Keratinocyte (primary cell): ENCODE measurements at regions not wholly inside any gene's neighbourhood (a gene's known extent, or its start where the extent isn't known, plus 50 kb on each side); places are given as distances from the start of the nearest gene placed in this dataset.

Source experiments
- DNase-seq: peaks from one replicate; pipeline ENCODE4 v3.0.0-alpha.2; 2011; ENCODE audit warnings: low read depth, missing footprints, low spot score
- FAIRE-seq: peaks from 2 replicates; lab custom pipeline; 2011; peaks lifted over from hg19 to GRCh38; lab: Jason Lieb, UNC
- H2AFZ ChIP-seq: 2 replicates; pipeline ENCODE4 v1.6.0; 2012; ENCODE audit warnings: low read length, control low read depth, inconsistent platforms; ENCODE audit not compliant: control insufficient read depth
- H3K27ac ChIP-seq: 2 replicates; pipeline ENCODE4 v1.5.1; 2011; ENCODE audit warnings: low read length; ENCODE audit not compliant: control insufficient read depth, insufficient read depth
- H3K27me3 ChIP-seq: 3 replicates; pipeline ENCODE4 v1.6.0; 2011; ENCODE audit warnings: low read length; ENCODE audit not compliant: control insufficient read depth, insufficient read depth; ENCODE audit errors: extremely low read depth
- H3K36me3 ChIP-seq, 2 experiments: 2 replicates in 1 of 2; 3 replicates in 1 of 2; pipeline ENCODE4 v1.5.1; 2011; ENCODE audit warnings: low read length in 2 of 2, mild to moderate bottlenecking in 1 of 2; ENCODE audit not compliant: control insufficient read depth in 2 of 2, insufficient read depth in 2 of 2; ENCODE audit errors: extremely low read depth in 1 of 2
- H3K4me1 ChIP-seq: 3 replicates; pipeline ENCODE4 v1.5.1; 2011; ENCODE audit warnings: low read length; ENCODE audit not compliant: control insufficient read depth, insufficient read depth; ENCODE audit errors: extremely low read depth
- H3K4me2 ChIP-seq: 3 replicates; pipeline ENCODE4 v1.6.0; 2011; ENCODE audit warnings: low read depth, low read length; ENCODE audit not compliant: control insufficient read depth, insufficient read depth; ENCODE audit errors: extremely low read depth
- H3K4me3 ChIP-seq, 3 experiments: fragments of 200-600 bp in 1 of 3; sonication (generic) in 1 of 3; 2 replicates in 2 of 3; 3 replicates in 1 of 3; pipeline ENCODE4 v1.5.1; 2011 to 2016; ENCODE audit warnings: low read length in 3 of 3, mild to moderate bottlenecking in 3 of 3, control low read depth in 2 of 3, inconsistent platforms in 1 of 3, low read depth in 1 of 3, mixed read lengths in 1 of 3, mixed run types in 1 of 3, moderate library complexity in 1 of 3; ENCODE audit not compliant: control insufficient read depth in 2 of 3, insufficient read depth in 2 of 3; ENCODE audit errors: extremely low read depth in 1 of 3
- H3K79me2 ChIP-seq: 2 replicates; pipeline ENCODE4 v1.6.0; 2012; ENCODE audit warnings: low read length; ENCODE audit not compliant: control insufficient read depth, insufficient read depth
- H3K9ac ChIP-seq: 3 replicates; pipeline ENCODE4 v1.6.0; 2011; ENCODE audit warnings: low read length; ENCODE audit not compliant: control insufficient read depth, insufficient read depth; ENCODE audit errors: extremely low read depth
- H3K9me1 ChIP-seq: 3 replicates; pipeline ENCODE4 v1.6.0; 2011; ENCODE audit warnings: low read length; ENCODE audit not compliant: control insufficient read depth, insufficient read depth; ENCODE audit errors: extremely low read depth
- H3K9me3 ChIP-seq: 2 replicates; pipeline ENCODE4 v1.5.1; 2012; ENCODE audit warnings: low read depth, low read length; ENCODE audit not compliant: control insufficient read depth
- H4K20me1 ChIP-seq: 3 replicates; pipeline ENCODE4 v1.6.0; 2011; ENCODE audit warnings: low read length; ENCODE audit not compliant: control insufficient read depth, insufficient read depth; ENCODE audit errors: extremely low read depth
- CTCF ChIP-seq, 3 experiments: IDR thresholded peaks in 1 of 3; conservative IDR thresholded peaks in 1 of 3; optimal IDR thresholded peaks in 1 of 3; 2 replicates in 2 of 3; 3 replicates in 1 of 3; pipeline versions ENCODE3 to v1.5.1; 2011; ENCODE audit warnings: low read length in 3 of 3, mild to moderate bottlenecking in 3 of 3, moderate library complexity in 2 of 3, control low read depth in 1 of 3, inconsistent platforms in 1 of 3; ENCODE audit not compliant: insufficient read depth in 2 of 3; ENCODE audit errors: extremely low read depth in 1 of 3
- EZH2 ChIP-seq: IDR thresholded peaks from one replicate; pipeline ENCODE4 v1.6.1; 2012; ENCODE audit warnings: inconsistent platforms, mild to moderate bottlenecking, low read length, moderate library complexity
- dilution Hi-C: fragments of 300-500 bp; cut with MboI; formaldehyde crosslinking; loops from one replicate; pipeline ENCODE4 v1.7.0; 2020; ENCODE audit warnings: low sequenced_read_pairs; ENCODE audit not compliant: extremely low pct_ligation_motif_present

- Histone ChIP-seq H3K27me3 (no peaks in the 10 kb centered on the region), H3K36me3 (no peaks in the 10 kb centered on the region), H3K27ac (no peak overlapping the region), H2AFZ (no peak overlapping the region), H3K79me2 (no peaks in the 10 kb centered on the region), H3K4me3 (no peak overlapping the region), H3K9me3 (no peaks in the 10 kb centered on the region), H3K4me1 (no peaks in the 10 kb centered on the region), H3K9ac (no peak overlapping the region), H3K4me2 (no peak overlapping the region), H4K20me1 (no peaks in the 10 kb centered on the region), H3K9me1 (no peaks in the 10 kb centered on the region)
- DNase-seq (no peak), FAIRE-seq (no peak)
- dilution Hi-C loops: no loop called here
- TF ChIP-seq CTCF (optimal IDR thresholded peaks at IDR 0.05 in 1 of 3, IDR thresholded peaks at IDR 0.05 in 1 of 3, conservative IDR thresholded peaks at IDR 0.05 in 1 of 3; ENCODE audit: extremely low read depth in 1 of 3, insufficient read depth in 2 of 3, low read length in 3 of 3) (no peak), EZH2 (no peak)
These were observed 537.1 kb upstream of the ST8SIA4 start for GRCh38 chr5:101440173-101440572.

GRCh38 chr5:101437351-101437750, 534.3 kb upstream of the ST8SIA4 start:
- Histone ChIP-seq H3K9me1 (no peaks in the 10 kb centered on the region), H3K4me2 (no peak overlapping the region), H3K27me3 (no peaks in the 10 kb centered on the region), H3K36me3 (no peaks in the 10 kb centered on the region), H3K27ac (no peak overlapping the region), H4K20me1 (no peaks in the 10 kb centered on the region), H3K4me1 (no peaks in the 10 kb centered on the region), H2AFZ (no peak overlapping the region), H3K9ac (no peak overlapping the region), H3K79me2 (no peaks in the 10 kb centered on the region), H3K9me3 (no peaks in the 10 kb centered on the region), H3K4me3 (no peak overlapping the region)
- TF ChIP-seq EZH2 (no peak), CTCF (optimal IDR thresholded peaks at IDR 0.05 in 1 of 3, IDR thresholded peaks at IDR 0.05 in 1 of 3, conservative IDR thresholded peaks at IDR 0.05 in 1 of 3; ENCODE audit: extremely low read depth in 1 of 3, insufficient read depth in 2 of 3, low read length in 3 of 3) (no peak)
- dilution Hi-C loops: no loop called here
- FAIRE-seq: no peak
- no peak for DNase-seq
